ENCODE measurements at regions not wholly inside any gene's neighbourhood (a gene's known extent, or its start where the extent isn't known, plus 50 kb on each side); places are given as distances from the start of the nearest gene placed in this dataset.

DNA sequence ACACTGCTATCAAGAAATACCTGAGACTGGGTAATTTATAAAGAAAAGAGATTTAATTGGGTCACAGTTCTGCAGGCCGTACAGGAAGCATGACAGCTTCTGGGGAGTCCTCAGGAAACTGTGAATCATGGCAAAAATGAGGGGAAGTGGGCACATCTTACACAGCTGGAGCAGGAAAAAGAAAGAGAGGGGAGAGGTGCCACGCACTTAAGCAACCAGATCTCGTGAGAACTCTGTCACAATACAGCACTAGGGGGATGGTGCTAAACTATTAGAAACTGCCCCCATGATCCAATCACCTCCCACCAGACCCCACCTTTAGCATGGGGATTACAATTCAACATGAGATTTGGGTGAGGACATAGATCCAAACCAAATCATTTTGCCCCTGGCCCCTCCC lies 105.5 kb upstream of the CPLX2 start:
- DNase-seq (ENCODE audit: low read depth in 2 of 2), result no peak

DNA sequence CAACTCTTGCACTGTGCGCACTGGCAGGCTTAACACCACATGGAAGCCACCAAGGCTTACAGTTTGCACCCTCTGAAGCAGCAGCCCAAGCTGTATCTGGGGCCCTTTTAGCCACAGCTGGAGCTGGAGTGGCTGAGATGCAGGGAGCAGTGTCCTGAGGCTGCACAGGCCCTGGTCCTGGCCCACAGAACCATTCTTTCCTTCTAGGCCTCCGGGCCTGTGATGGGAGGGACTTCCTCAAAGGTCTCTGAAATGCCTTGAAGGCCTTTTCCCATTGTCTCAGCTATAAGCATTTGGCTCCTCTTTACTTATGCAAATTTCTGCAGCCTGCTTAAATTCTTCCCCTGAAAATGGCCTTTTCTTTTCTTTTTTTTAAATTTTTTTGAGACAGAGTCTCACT lies 104.4 kb upstream of the CPLX2 start:
- DNase-seq (ENCODE audit: low read depth in 2 of 2), result no peak

DNA sequence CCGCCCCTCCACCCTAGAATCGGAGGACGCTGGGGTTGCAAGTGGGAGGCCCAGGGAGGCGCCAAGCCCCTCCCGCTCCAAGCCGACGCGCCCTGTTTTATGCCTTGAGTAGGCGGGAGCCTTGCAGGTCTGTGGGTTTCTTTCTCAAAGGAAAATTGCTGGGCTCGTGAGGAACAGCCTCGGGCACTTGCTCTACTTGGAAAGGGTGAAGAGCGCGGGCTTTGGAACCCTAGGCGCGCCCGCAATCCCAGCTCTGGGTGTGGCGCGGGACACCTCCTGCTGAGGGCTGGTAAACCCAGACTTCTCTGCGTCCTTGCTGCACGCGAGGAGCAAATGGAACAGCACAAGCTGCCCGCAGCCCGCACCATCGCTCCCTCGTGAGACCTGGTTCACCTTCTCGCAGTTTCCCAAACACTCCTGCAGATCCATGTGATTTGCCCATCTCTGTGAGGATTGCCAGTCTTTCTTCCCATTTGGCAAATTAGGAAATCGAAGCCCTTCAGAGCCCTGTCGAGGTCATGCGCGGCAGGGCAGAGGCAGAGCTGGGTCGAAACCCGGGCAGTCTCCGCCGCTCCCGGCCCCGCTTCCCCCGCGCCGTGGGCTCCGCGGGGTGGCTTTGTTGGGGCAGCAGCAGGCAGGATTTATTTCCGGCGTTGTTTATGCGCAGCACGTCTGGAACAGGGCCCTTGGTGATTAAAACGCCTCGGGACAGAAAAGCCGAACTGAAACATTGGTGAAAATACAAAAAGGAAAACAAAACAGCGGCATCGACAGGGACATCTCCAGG lies 98.4 kb upstream of the CPLX2 start:
- no peak for DNase-seq (ENCODE audit: low read depth in 2 of 2)

DNA sequence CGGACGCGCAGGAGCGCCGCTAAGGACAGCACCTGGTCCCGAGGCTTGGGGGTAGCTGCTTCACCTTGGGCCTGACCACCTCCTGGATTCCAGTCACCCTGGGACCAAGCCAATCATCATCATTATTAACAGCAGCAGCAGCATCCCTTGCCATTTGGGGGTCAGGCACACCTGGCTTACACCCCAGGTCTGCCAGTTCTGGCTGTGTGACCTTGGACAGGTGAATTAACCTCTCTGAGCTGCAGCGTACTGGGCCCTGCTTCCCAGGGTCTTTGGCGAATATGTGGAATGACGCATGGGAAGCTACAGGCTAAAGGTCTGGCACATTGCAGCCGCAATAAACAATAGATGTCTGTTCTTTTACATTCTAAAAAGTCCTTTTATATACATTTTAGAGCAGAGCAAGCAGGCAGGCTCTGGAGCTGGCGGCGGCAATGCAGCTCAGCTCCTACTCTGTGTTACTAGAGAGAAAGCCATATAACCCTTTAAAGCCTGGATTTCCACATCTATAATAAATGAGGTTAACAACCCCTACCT lies 97.8 kb upstream of the CPLX2 start:
- no peak for DNase-seq (ENCODE audit: low read depth in 2 of 2)

DNA sequence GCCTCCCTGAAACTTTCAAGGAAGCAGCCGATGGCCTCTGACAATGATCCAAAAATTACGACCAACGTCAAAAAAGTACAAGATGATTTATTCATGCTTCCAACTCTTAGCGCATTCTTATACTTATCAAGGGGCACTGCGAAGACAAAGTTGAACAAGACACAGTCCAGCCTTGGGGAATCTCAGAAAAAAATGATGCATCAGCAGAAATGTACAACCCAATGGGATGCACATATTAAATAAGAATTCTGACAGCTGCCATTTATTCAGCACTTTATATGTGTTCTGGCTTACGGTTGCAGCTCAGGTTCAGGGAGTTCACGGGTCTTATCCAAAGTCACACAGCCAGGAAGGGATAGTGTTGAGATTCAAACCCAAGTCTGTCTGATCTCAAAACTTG lies 96.0 kb upstream of the CPLX2 start:
- DNase-seq (ENCODE audit: low read depth in 2 of 2), result no peak

DNA sequence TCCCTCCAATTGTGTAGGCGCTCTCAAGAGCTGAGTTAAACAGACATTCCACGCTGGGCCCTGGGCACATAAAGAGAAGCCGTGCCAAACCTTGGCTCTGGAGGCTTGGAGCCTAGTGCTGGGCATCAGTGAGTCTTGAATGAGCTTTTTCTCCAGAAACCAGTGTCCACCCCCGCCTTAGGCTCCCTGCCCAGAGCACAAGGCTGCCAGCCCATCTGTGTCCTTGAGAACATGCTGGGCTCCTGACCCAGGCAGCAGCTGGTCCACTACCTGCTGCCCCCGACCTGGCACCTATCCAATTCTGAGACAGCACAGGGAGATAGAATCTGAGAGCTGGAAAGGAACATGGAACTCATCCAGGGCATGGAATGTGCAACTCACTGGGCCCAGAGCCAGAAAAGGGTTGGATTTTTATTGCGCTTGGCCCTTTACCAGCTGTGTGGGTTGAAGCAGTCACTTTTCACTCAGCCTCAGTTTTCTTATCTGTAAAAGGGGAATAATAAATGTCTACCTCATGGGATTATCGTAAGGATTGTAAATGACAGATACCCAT lies 92.4 kb upstream of the CPLX2 start:
- DNase-seq (ENCODE audit: low read depth in 2 of 2), result no peak

DNA sequence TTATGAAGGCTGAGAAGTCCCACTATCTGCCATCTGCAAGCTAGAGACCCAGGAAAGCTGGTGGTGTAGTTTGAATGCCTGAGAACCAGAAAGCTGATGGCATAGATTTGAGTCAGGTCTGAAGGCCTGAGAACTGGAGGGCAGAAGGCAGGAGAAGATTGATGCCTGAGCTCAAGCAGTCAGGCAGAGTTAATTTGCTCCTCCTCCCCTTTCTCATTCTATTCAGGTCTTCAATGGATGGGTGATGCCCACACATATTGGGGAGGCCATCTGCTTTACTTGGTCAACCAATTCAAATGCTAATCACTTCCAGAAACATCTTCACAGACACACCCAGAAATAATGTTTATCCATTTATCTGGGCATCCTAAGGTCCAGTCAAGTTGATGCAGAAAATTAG lies 87.6 kb upstream of the CPLX2 start:
- DNase-seq (ENCODE audit: low read depth in 2 of 2), result no peak

DNA sequence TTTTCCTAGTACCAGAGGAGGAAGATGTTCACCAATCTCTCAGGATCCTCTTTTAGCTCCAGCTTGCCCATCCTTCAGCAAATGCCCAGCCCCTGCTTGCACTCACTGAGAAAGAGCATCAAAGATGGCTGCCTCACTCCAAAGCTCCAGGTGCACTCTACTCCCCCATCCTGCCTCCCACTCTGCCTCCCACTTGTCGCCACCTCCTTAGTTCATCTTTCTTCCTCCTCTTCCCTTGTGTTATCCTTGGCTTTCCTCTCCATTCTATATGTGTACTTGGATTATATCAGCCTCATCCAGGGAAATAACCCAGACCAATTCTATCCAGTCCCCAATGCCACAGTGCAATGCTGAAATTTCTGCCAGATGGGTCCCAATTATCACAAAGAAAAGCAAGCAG lies 87.1 kb upstream of the CPLX2 start:
- DNase-seq (ENCODE audit: low read depth in 2 of 2), result no peak

DNA sequence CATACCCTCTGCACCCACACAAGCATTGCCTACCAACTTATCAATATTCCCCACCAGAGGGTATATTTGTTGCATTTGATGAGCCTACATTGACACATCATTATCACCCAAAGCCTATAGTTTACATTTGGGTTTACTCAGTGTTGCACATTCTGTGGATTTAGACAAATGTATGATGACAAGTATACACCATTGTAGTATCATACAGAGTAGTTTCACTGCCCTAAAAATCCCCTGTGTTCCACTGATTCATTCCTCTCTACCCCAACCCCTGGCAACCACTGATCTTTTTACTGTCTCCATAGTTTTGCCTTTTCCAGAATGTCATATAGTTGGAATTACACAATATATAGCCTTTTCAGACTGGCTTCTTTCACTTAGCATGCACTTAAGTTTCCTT lies 85.7 kb upstream of the CPLX2 start:
- DNase-seq (ENCODE audit: low read depth in 2 of 2), result no peak

DNA sequence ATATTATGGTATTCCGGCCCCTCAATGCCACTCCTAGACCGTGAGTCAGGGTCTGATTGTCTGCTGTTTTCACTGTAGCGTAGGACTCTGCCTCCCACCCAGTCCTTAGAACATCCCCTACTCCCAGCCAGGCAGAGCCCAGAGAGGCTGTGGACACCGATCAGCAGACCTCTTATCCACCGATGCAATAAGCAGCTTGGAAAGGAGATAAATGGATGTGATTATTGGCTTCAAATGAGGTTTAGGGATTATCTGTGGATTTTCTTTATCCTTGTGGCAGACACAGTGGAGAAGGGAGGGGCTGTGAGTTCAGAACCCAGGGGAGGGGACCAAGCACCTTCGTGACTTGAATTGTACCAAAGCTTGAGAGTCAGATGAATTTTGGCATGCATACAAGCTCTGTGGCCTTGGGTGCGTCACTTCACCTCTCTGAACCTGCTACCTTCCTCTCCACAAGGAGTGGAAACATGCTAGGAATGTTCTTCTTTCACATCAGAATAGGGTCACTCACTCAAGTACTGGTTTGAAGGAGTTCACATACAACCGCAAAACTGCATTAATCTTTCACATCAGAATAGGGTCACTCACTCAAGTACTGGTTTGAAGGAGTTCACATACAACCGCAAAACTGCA lies 83.1 kb upstream of the CPLX2 start:
- DNase-seq (ENCODE audit: low read depth in 2 of 2), result no peak

DNA sequence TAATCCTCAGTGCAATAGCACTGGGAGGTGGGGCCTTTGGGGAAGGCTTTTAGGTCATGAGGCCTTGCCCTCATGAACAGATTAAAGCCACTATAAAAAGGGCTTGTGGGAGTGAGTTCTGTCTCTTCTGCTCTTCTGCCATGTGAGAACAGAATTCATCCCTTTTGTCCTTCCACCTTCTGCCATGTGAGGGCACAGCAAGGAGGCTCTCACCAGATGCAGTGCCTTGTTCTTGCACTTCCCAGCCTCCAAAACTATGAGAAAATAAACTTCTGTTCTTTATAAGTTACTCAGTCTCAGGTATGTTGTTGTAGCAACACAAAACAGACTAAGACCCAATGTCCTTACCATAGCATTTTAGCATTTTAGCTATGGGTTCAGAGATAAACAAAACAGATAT lies 81.7 kb upstream of the CPLX2 start:
- no peak for DNase-seq (ENCODE audit: low read depth in 2 of 2)

GRCh38 chr5:175790796-175791195 lies 80.6 kb upstream of the CPLX2 start:
- DNase-seq (ENCODE audit: low read depth in 2 of 2), result no peak

DNA sequence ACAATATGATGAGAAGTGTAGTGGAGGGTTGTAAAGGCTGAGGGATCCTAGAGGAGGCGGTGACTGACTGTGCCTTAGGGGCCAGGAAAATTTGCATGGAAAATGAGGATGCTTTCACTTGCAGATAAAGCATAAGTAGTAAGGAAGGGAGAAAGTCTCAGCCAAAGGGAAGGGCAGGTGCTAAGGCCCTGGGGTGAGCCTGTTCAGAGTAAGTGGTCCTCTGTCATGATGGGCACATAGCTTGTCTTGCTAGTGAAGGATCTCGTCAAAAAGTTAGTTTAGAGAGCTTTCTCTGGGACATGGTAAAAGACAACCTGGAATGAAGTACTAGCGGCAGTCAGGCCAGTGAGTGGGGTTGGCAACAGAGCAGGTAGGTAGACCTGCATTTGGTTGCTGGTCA lies 75.4 kb upstream of the CPLX2 start:
- no peak for DNase-seq (ENCODE audit: low read depth in 2 of 2)

DNA sequence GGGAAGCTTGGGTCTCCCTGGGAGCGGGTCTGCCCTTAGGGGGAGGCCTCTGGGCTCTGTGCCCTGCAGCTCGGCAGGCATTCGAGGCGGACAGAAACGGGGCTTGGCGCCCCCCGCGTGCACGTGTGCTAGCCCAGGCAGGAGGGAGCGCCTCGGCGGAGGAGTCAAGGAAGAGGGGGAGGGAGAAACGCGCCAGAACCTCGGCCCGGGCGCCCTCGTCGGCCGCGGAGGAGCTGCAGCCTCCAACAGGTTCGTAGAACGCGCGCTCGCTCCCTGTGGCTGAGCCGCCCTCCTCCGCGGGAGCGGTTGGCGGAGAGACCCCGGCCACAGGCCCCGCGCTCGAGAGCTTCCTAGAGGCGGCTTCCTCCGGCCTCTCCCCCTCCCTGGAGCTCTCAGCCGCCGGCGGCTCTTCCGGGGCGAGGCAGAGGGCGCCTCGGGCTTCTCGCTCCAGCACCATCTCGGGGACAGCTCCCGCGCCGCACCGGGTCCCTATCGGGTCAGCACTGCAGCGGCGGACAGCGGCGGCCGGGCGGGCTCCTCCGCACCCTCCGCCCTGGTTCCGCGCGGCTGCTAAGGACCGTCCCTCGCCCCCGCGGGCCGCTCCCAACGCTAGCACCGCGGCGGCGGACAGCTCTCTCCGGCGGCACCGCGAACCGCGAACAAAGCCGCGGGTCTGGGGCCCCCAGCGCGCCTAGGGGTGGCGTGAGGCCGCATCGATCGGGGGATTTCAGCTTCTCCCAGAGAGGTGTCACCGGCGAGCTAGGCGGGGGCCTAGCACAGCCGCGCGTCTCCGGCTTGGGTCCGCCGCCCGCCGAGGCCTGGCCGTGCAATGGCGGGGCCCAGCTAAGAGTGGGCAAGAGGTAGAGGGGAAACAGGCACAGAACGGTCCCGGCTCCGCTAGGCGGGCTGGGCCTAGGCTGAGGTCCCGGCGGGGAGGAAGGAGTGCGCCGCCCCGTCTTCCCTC lies 74.6 kb upstream of the CPLX2 start:
- peak; percentile 24 to 44 for DNase-seq (ENCODE audit: low read depth in 2 of 2)

GRCh38 chr5:175797521-175798038 lies 73.8 kb upstream of the CPLX2 start:
- DNase-seq (ENCODE audit: low read depth in 2 of 2), result no peak

- DNase-seq (ENCODE audit: low read depth in 2 of 2), result no peak
Observed at GRCh38 chr5:175798626-175799025, 72.8 kb upstream of the CPLX2 start.

DNA sequence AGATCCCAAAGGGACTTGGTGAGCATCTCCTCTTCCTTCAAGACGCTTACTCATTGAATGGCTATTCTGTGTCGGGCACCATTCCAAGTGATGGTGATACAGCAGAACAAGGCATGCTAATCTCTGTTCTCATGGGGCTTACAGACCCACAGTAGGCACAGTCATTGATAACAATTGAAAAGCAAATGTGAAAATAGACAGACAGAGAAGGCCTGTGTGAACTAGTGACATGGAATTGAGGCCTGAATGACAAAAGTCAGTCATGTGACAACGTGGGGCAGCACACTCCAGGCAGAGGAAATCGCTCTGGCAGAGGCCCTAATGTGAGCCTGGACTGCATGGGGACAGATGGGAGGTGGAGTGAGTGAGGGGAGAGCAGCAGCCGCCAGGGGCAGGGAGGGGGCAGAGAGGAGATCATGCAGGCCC lies 70.7 kb upstream of the CPLX2 start:
- no peak for DNase-seq (ENCODE audit: low read depth in 2 of 2)

GRCh38 chr5:175802361-175802760 lies 69.0 kb upstream of the CPLX2 start:
- DNase-seq (ENCODE audit: low read depth in 2 of 2), result no peak

- no peak for DNase-seq (ENCODE audit: low read depth in 2 of 2)
Observed at GRCh38 chr5:175803254-175803653, 68.1 kb upstream of the CPLX2 start.

DNA sequence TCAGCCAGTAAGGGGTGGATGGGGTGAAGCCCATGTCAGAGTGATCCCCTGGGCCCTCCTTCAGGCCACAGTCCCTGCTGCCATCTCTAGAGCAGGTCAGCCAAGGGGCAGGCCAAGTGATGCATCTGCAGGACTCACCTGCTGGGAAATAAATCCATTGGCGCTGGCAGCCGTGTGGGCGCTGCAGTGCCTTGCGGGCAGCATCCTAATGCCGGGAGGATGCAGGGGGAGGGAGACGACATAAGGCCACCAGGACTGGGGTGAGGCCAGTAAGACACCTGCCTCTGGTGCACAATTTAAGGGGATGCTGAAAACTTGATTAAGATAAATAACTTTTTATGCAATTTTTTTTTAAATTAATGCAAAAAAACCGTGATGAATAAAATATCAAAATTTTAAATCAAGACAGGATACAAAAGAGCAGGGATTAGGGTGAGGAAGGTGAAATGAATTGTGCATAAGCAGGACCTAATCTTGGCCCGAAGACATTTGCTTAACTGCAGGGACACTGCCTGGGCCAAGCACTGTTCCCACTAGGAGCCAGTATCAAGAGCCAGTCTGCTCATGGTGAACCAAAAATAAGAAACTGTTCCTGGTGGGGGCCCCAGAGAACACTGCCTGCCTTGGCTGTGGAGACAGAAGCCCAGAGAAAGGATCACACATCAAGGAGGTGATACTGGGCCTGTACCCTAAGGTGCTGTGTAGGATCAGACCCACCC lies 67.5 kb upstream of the CPLX2 start:
- DNase-seq (ENCODE audit: low read depth in 2 of 2), result no peak
